AG04449 (cell line): ENCODE measurements at regions not wholly inside any gene's neighbourhood (a gene's known extent, or its start where the extent isn't known, plus 50 kb on each side); places are given as distances from the start of the nearest gene placed in this dataset.

ENCODE experiments used
- CTCF ChIA-PET: fragments of 350-600 bp; formaldehyde crosslinking; extraction: SDS; loops from one replicate; lab custom pipeline; 2021; ENCODE audit warnings: antibody characterized with exemption; lab: Yijun Ruan, JAX
- POLR2A ChIA-PET: fragments of 400-600, 350-600 bp; formaldehyde crosslinking; extraction: SDS; loops from one replicate; lab custom pipeline; 2020; ENCODE audit warnings: antibody characterized with exemption, inconsistent platforms; lab: Yijun Ruan, JAX
- DNase-seq: peaks from one replicate; pipeline ENCODE4 v3.0.0-alpha.2; 2010; ENCODE audit warnings: low read depth, low spot score
- H3K4me3 ChIP-seq: 2 replicates; pipeline ENCODE4 v1.5.1; 2011; ENCODE audit warnings: low read depth, mild to moderate bottlenecking, control low read depth, low read length
- CTCF ChIP-seq: IDR thresholded peaks from one replicate; pipeline ENCODE4 v1.5.1; 2011; ENCODE audit warnings: mild to moderate bottlenecking, moderate library complexity, low read length, control low read depth, inconsistent platforms; ENCODE audit not compliant: insufficient read depth; ENCODE audit errors: missing control alignments

DNA sequence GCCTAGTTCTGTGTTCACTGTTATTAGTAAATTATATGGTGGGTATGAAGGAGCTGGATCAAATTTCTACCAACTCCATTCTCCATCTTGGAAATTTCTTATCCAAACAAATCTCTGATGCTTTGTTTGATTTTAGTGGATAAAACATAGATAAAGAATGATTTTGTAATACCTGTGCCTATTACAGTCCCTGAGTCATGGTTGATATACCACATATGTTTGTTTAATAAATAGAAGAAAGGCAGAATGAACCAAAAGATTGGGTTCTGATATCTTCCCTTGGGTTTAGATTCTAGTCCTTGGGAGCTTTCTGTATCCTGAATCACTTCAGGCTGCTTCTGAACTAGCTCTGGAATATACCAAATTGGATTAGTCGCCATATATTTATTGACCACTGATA, 203.6 kb downstream of the PDCD6IP start:
- TF ChIP-seq CTCF, result no peak
- H3K4me3 ChIP-seq, result no peak overlapping the region
- POLR2A ChIA-PET, result no interaction called here
- CTCF ChIA-PET, result interaction anchor here (0.8 to 1.9 kb wide), 4 partner anchors 8 to 682 kb away, joined by 3 to 6 read pairs (median 3); no protein-coding TSS in a partner anchor
- no peak for DNase-seq

- no peak for TF ChIP-seq CTCF
- no peak for DNase-seq
- POLR2A ChIA-PET, result no interaction called here
- CTCF ChIA-PET, result interaction anchor here (1.2 to 1.6 kb wide), 2 partner anchors 9 to 11 kb away, joined by 3 to 5 read pairs; no protein-coding TSS in a partner anchor
- no peak overlapping the region for H3K4me3 ChIP-seq
Measured at GRCh38 chr3:34002569-34003100, 204.2 kb downstream of the PDCD6IP start.

- H3K4me3 ChIP-seq, result no peak overlapping the region
- ChIA-PET POLR2A (interaction anchor here (1.5 kb wide), 1 partner anchor 26 kb away, joined by 3 read pairs; no protein-coding TSS in a partner anchor), CTCF (interaction anchor here (1.6 to 2.4 kb wide), 2 partner anchors 10 to 12 kb away, joined by 5 to 9 read pairs; no protein-coding TSS in a partner anchor)
- TF ChIP-seq CTCF, result no peak
- peak; percentile 84 for DNase-seq
Measured at GRCh38 chr3:34005886-34006285, 207.5 kb downstream of the PDCD6IP start.

- POLR2A ChIA-PET, result no interaction called here
- no peak for TF ChIP-seq CTCF
- no peak for DNase-seq
- H3K4me3 ChIP-seq, result no peak overlapping the region
- CTCF ChIA-PET, result interaction anchor here (0.8 to 1.4 kb wide), 6 partner anchors 10 to 676 kb away, joined by 3 to 5 read pairs (median 4); no protein-coding TSS in a partner anchor
Measured at GRCh38 chr3:34008191-34008590, 209.8 kb downstream of the PDCD6IP start.

GRCh38 chr3:34008836-34009809, 210.7 kb downstream of the PDCD6IP start:
- TF ChIP-seq CTCF, result no peak
- POLR2A ChIA-PET, result no interaction called here
- CTCF ChIA-PET, result interaction anchor here (1.0 to 1.5 kb wide), 5 partner anchors 9 to 675 kb away, joined by 3 to 5 read pairs (median 4); no protein-coding TSS in a partner anchor
- no peak for DNase-seq
- no peak overlapping the region for H3K4me3 ChIP-seq
